IPS-NIHi7 (cell line): ENCODE measurements at regions not wholly inside any gene's neighbourhood (a gene's known extent, or its start where the extent isn't known, plus 50 kb on each side); places are given as distances from the start of the nearest gene placed in this dataset.

Source experiments
- DNase-seq: peaks from one replicate; pipeline ENCODE4 v3.0.0; 2012; ENCODE audit warnings: mixed read lengths; ENCODE audit errors: extremely low spot score

- DNase-seq, result no peak
These were observed 258.3 kb upstream of the NAV3 start for GRCh38 chr12:77572371-77572770.

- DNase-seq, result no peak
These were observed 258.9 kb upstream of the NAV3 start for GRCh38 chr12:77571768-77572167.

GRCh38 chr12:77571127-77571526, 259.6 kb upstream of the NAV3 start:
- DNase-seq, result no peak

- no peak for DNase-seq
These were observed 260.8 kb upstream of the NAV3 start for GRCh38 chr12:77569876-77570275.

GRCh38 chr12:77560714-77561113, 270.0 kb upstream of the NAV3 start:
- DNase-seq, result peak; percentile 15

GRCh38 chr12:77559400-77560074, 271.2 kb upstream of the NAV3 start:
- DNase-seq, result no peak

- DNase-seq, result no peak
These were observed 275.6 kb upstream of the NAV3 start for GRCh38 chr12:77555074-77555473.

GRCh38 chr12:77553976-77554619, 276.6 kb upstream of the NAV3 start:
- DNase-seq, result no peak

GRCh38 chr12:77549383-77550128, 281.1 kb upstream of the NAV3 start:
- no peak for DNase-seq

- no peak for DNase-seq
These were observed 281.9 kb upstream of the NAV3 start for GRCh38 chr12:77548797-77549196.

- peak; percentile 18 for DNase-seq
These were observed 290.6 kb upstream of the NAV3 start for GRCh38 chr12:77540097-77540496.

- no peak for DNase-seq
These were observed 293.0 kb upstream of the NAV3 start for GRCh38 chr12:77537663-77538062.

- DNase-seq, result no peak
These were observed 295.0 kb upstream of the NAV3 start for GRCh38 chr12:77535734-77536133.

GRCh38 chr12:77531912-77532311, 298.8 kb upstream of the NAV3 start:
- no peak for DNase-seq

GRCh38 chr12:77522247-77522646, 308.4 kb upstream of the NAV3 start:
- DNase-seq, result no peak

- no peak for DNase-seq
These were observed 309.1 kb upstream of the NAV3 start for GRCh38 chr12:77521508-77522115.

GRCh38 chr12:77514511-77514910, 316.2 kb upstream of the NAV3 start:
- no peak for DNase-seq

- no peak for DNase-seq
These were observed 319.7 kb upstream of the NAV3 start for GRCh38 chr12:77510985-77511384.

- DNase-seq, result no peak
These were observed 326.2 kb upstream of the NAV3 start for GRCh38 chr12:77504466-77504865.

- no peak for DNase-seq
These were observed 330.6 kb upstream of the NAV3 start for GRCh38 chr12:77500089-77500488.

GRCh38 chr12:77497647-77498046, 333.0 kb upstream of the NAV3 start:
- no peak for DNase-seq

- DNase-seq, result no peak
These were observed 334.0 kb upstream of the NAV3 start for GRCh38 chr12:77496714-77497113.

GRCh38 chr12:77494296-77494695, 336.4 kb upstream of the NAV3 start:
- no peak for DNase-seq
